Mammary epithelial cell (primary cell): ENCODE measurements at regions not wholly inside any gene's neighbourhood (a gene's known extent, or its start where the extent isn't known, plus 50 kb on each side); places are given as distances from the start of the nearest gene placed in this dataset.

ENCODE experiments used
- EZH2 ChIP-seq: IDR thresholded peaks from 2 replicates; pipeline ENCODE4 v1.6.1; 2012; ENCODE audit warnings: low read length, inconsistent platforms, borderline replicate concordance
- TF ChIP-seq, protein P1 (sequence below), 2 donors: IDR thresholded peaks in 1 of 2; conservative IDR thresholded peaks in 1 of 2; 2 replicates each; pipeline ENCODE4 v1.5.1; 2011 to 2012; ENCODE audit warnings: inconsistent platforms in 2 of 2, low read length in 2 of 2, mild to moderate bottlenecking in 2 of 2, control low read depth in 1 of 2, low read depth in 1 of 2; ENCODE audit not compliant: insufficient read depth in 1 of 2; ENCODE audit errors: extremely low read depth in 1 of 2

DNA sequence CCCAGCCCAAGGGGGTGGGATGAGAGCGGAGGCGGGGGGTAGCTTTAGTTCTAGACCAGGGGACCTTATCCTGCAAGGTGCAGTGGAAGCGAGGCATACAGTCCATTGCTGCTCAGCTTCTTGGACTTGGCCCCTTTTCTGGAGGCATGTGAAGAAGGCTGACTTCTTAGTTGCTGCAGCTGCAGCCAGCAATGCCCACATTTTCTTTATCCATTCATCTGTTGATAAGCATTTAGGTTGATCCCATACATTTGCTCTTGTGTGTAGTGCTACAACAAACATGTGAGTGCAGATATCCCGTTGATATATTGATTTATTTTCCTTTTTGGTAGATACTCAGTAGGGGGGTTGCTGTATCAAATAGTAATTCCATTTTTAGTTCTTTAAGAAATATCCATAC, 461.2 kb upstream of the IMPG1 start:
- TF ChIP-seq, protein P1, sequence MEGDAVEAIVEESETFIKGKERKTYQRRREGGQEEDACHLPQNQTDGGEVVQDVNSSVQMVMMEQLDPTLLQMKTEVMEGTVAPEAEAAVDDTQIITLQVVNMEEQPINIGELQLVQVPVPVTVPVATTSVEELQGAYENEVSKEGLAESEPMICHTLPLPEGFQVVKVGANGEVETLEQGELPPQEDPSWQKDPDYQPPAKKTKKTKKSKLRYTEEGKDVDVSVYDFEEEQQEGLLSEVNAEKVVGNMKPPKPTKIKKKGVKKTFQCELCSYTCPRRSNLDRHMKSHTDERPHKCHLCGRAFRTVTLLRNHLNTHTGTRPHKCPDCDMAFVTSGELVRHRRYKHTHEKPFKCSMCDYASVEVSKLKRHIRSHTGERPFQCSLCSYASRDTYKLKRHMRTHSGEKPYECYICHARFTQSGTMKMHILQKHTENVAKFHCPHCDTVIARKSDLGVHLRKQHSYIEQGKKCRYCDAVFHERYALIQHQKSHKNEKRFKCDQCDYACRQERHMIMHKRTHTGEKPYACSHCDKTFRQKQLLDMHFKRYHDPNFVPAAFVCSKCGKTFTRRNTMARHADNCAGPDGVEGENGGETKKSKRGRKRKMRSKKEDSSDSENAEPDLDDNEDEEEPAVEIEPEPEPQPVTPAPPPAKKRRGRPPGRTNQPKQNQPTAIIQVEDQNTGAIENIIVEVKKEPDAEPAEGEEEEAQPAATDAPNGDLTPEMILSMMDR (conservative IDR thresholded peaks at IDR 0.05 in 1 of 2, IDR thresholded peaks at IDR 0.05 in 1 of 2; ENCODE audit: extremely low read depth in 1 of 2, insufficient read depth in 1 of 2, low read depth in 1 of 2, low read length in 2 of 2) = no peak
- TF ChIP-seq EZH2 = no peak
